ENCODE measurements at regions not wholly inside any gene's neighbourhood (a gene's known extent, or its start where the extent isn't known, plus 50 kb on each side); places are given as distances from the start of the nearest gene placed in this dataset.

DNA sequence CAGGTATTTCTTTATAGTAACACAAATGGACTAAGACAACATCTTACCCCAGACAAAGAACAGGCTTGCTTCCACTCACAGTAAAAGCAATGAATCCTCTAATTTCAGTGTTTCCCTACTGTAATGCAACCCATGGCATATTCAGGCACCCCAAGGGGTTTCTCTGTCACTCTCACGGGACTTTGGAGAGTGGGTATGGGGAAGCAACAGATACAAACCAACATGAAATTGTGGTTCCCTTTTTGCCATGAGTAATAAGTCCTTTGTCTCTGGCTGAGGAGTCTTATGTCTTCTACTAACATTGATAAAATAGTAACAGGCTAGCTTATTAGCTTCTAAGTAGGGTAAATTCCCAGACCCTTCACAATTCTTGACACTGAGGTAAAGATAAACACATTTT, 51.4 kb upstream of the AOAH start:
- intact Hi-C loops (cut with micrococcal nuclease; ENCODE audit: unreplicated experiment), result no loop called here
- Mint-ChIP-seq H3K9me3 (ENCODE audit: low read depth, unreplicated experiment) (peaks cover 3% of the 10 kb centered on the region), H3K27ac (ENCODE audit: unreplicated experiment) (no peak overlapping the region), H3K36me3 (ENCODE audit: insufficient read depth, unreplicated experiment) (no peaks in the 10 kb centered on the region), H3K27me3 (ENCODE audit: unreplicated experiment) (no peaks in the 10 kb centered on the region), H3K4me1 (ENCODE audit: low read depth, unreplicated experiment) (peaks cover 16% of the 10 kb centered on the region), H3K4me3 (ENCODE audit: low read depth, unreplicated experiment) (no peak overlapping the region)
- BruUV-seq (replicated peaks), result no TSS peak
- no peak for TF ChIP-seq CTCF (IDR thresholded peaks at IDR 0.05; ENCODE audit: unreplicated experiment)
- CTCF ChIA-PET, result no interaction called here
- DNase-seq, result no peak

- no peak for TF ChIP-seq CTCF (IDR thresholded peaks at IDR 0.05; ENCODE audit: unreplicated experiment)
- Mint-ChIP-seq H3K27me3 (ENCODE audit: unreplicated experiment) (no peaks in the 10 kb centered on the region), H3K4me1 (ENCODE audit: low read depth, unreplicated experiment) (peaks cover 10% of the 10 kb centered on the region), H3K9me3 (ENCODE audit: low read depth, unreplicated experiment) (peaks cover 3% of the 10 kb centered on the region), H3K27ac (ENCODE audit: unreplicated experiment) (no peak overlapping the region), H3K36me3 (ENCODE audit: insufficient read depth, unreplicated experiment) (no peaks in the 10 kb centered on the region), H3K4me3 (ENCODE audit: low read depth, unreplicated experiment) (no peak overlapping the region)
- no peak for DNase-seq
- intact Hi-C loops (cut with micrococcal nuclease; ENCODE audit: unreplicated experiment), result no loop called here
- BruUV-seq (replicated peaks), result no TSS peak
- CTCF ChIA-PET, result no interaction called here
These were observed 50.8 kb upstream of the AOAH start for GRCh38 chr7:36775061-36775620.
